Activated naive CD4-positive, alpha-beta T cell treated with anti-CD3 and anti-CD28 coated beads, Interleukin-2, amount 10 ng/mL, durations not matched to agents 7 days and 5 days (primary cell): ENCODE measurements at regions not wholly inside any gene's neighbourhood (a gene's known extent, or its start where the extent isn't known, plus 50 kb on each side); places are given as distances from the start of the nearest gene placed in this dataset.

ENCODE experiments used
- CTCF ChIA-PET: fragments of 350-600 bp; sonication (Branson Sonifier 250); formaldehyde crosslinking; loops from one replicate; lab custom pipeline; 2021; ENCODE audit warnings: antibody characterized with exemption; lab: Charles Lee
- DNase-seq: peaks from one replicate; pipeline ENCODE4 v3.0.0-alpha.2; 2020
- H3K27ac Mint-ChIP-seq: one replicate; pipeline ENCODE4 v1.8.0; 2021; ENCODE audit warnings: mild to moderate bottlenecking, moderate library complexity, mixed read lengths
- H3K27me3 Mint-ChIP-seq: one replicate; pipeline ENCODE4 v1.8.0; 2021; ENCODE audit warnings: mild to moderate bottlenecking, mixed read lengths
- H3K36me3 Mint-ChIP-seq: one replicate; pipeline ENCODE4 v1.8.0; 2021; ENCODE audit warnings: mixed read lengths
- H3K4me1 Mint-ChIP-seq: one replicate; pipeline ENCODE4 v1.8.0; 2021; ENCODE audit warnings: mixed read lengths
- H3K4me3 Mint-ChIP-seq: one replicate; pipeline ENCODE4 v1.8.0; 2021; ENCODE audit warnings: mild to moderate bottlenecking, moderate library complexity, mixed read lengths
- H3K9me3 Mint-ChIP-seq: one replicate; pipeline ENCODE4 v1.8.0; 2021; ENCODE audit warnings: mixed read lengths

DNA sequence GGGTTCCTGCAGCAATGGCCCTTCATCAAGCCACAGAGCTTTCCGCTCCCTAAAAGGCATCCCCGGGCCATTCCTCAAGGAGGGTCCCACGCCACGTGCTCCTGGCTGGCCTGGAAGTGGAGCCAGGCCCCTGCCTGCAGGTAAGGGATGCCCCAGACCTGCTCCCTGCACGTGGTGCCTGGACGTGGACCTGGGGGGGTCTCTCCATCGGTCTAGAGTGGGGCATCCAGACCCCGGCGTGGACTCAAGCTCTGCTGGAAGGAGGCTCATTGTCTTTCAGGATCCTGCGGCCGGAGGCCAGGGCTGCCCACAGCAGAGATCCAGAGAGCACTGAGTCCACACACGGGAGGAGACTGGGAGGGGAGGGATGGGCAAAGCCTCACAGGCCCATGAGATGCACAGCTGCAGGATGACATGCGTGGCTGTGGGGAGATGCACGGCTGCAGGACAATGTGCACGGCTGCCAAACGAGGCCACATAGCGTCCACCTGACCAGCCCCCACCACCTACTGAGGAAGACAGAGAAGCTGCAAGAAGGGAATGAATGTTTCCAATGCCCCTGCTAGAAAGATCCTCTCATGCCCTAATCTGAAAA, 236.7 kb downstream of the BRD1 start:
- no peak overlapping the region for H3K27ac Mint-ChIP-seq
- H3K9me3 Mint-ChIP-seq: peaks cover 1% of the 10 kb centered on the region
- no peak overlapping the region for H3K4me3 Mint-ChIP-seq
- no peaks in the 10 kb centered on the region for H3K4me1 Mint-ChIP-seq
- CTCF ChIA-PET: no interaction called here
- no peaks in the 10 kb centered on the region for H3K27me3 Mint-ChIP-seq
- H3K36me3 Mint-ChIP-seq: no peaks in the 10 kb centered on the region
- DNase-seq: peak; percentile 8

DNA sequence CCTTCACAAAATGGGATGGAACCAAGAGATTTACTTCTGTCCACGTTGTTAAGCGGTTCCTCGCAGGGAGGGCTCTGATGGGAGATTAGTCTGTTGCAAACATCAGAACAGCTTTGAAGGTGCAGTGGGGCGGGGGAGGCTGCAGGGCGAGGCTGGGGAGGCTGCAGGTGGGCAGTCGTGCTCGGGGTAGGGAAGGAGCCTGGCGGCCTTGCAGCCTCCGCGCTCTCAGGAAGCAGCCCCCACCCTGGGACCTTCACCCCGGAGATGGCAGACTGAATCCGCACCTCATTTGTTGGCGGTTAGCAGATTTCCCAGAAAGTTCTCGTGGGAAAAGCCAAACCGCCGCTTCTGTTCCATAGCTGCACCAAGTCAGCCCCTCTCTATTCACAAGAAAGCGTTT, 237.3 kb downstream of the BRD1 start:
- peaks cover 1% of the 10 kb centered on the region for H3K9me3 Mint-ChIP-seq
- H3K4me3 Mint-ChIP-seq: no peak overlapping the region
- H3K27ac Mint-ChIP-seq: no peak overlapping the region
- no peaks in the 10 kb centered on the region for H3K4me1 Mint-ChIP-seq
- no peaks in the 10 kb centered on the region for H3K27me3 Mint-ChIP-seq
- H3K36me3 Mint-ChIP-seq: no peaks in the 10 kb centered on the region
- CTCF ChIA-PET: no interaction called here
- no peak for DNase-seq

DNA sequence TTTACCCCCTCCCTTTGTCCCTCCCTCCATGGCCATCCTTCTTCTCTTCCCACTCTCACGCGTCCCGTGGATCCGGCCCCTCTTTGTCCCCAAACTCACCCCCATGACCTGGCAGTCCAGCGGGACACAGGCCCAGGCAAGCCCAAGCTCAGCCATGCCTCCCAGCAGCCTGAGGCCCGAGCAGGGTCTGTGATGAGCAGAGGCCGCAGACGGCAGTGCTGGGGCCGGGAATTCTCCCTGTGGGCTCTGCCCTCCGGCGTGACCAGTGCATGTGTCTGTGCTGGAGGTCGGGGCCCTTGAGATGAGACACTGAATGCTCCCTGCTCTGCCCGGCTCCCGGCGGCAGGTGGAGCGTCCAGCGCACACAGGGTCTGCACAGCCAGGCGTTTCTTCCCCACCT, 237.9 kb downstream of the BRD1 start:
- no peaks in the 10 kb centered on the region for H3K36me3 Mint-ChIP-seq
- peaks cover 1% of the 10 kb centered on the region for H3K9me3 Mint-ChIP-seq
- CTCF ChIA-PET: no interaction called here
- H3K4me3 Mint-ChIP-seq: no peak overlapping the region
- no peaks in the 10 kb centered on the region for H3K27me3 Mint-ChIP-seq
- no peaks in the 10 kb centered on the region for H3K4me1 Mint-ChIP-seq
- no peak overlapping the region for H3K27ac Mint-ChIP-seq
- peak; percentile 15 for DNase-seq

DNA sequence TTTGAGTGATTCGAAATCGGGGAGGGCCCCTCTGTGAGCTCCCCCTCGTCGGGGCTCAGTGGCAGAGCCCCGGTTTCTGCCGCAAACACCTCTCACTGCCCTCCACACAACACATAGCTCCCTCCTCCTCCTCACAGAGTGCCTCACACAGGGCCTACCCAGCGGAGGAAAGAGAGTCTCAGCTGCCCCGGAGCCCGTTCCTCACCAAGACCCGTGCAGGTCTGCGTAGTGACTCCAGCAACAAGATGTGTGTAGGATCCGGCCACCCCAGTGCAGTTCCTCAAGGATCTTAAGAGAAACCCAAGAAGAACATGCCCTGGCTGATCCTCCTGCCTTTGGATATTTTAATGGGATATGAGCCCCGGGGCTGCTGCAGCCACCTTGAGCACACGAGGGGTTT, 238.4 kb downstream of the BRD1 start:
- H3K27ac Mint-ChIP-seq: no peak overlapping the region
- H3K4me1 Mint-ChIP-seq: no peaks in the 10 kb centered on the region
- no peaks in the 10 kb centered on the region for H3K36me3 Mint-ChIP-seq

DNA sequence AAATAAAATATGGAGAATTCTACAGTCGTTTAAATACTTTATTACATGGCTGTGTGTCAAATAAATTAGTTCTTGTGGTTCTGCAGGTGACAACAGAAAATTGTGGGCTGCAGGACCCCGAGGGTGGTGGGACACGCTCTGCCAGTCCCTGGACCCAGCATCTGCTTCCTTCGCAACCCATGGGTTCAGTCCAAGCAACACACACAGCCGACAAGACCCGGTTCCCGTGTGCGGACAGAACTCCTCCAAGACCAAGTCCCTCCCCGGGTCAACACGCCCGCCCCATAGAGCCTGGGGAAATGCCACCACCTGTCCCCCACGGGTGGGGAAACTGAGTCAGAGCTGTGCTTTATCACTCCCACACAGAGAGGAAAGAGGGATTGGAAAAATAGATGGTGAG, 238.9 kb downstream of the BRD1 start:
- Mint-ChIP-seq H3K4me1 (no peaks in the 10 kb centered on the region), H3K27me3 (no peaks in the 10 kb centered on the region), H3K36me3 (no peaks in the 10 kb centered on the region), H3K27ac (no peak overlapping the region), H3K9me3 (no peaks in the 10 kb centered on the region), H3K4me3 (no peak overlapping the region)
- CTCF ChIA-PET: no interaction called here
- no peak for DNase-seq

More for the DNA sequence above, 238.4 kb downstream of the BRD1 start:
- Mint-ChIP-seq H3K27me3 (no peaks in the 10 kb centered on the region), H3K9me3 (no peaks in the 10 kb centered on the region), H3K4me3 (no peak overlapping the region)
- peak; percentile 6 for DNase-seq
- CTCF ChIA-PET: no interaction called here

DNA sequence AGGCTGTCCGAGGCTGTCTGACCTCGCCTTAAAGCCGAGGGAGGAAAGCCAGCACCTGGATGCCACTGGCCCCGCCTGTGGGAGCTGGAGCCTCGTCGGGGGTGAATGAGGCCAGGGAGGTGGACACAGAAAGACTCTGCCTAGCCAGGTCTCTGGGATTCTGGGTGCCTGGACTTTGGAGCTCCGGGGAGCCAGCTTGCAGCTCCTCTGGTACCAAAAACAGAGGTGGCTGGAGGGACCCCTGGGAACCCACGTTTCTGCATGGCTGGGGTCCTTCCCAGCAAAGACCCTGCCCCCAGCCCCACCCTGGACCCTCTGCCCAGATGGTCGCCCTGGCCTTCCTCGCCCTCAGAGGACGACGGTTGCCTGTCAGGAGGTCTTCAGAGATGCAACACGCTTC, 239.7 kb downstream of the BRD1 start:
- Mint-ChIP-seq H3K27me3 (no peaks in the 10 kb centered on the region), H3K4me1 (no peaks in the 10 kb centered on the region), H3K4me3 (no peak overlapping the region), H3K27ac (no peak overlapping the region), H3K9me3 (no peaks in the 10 kb centered on the region), H3K36me3 (no peaks in the 10 kb centered on the region)
- CTCF ChIA-PET: no interaction called here
- peak; percentile 11 for DNase-seq

DNA sequence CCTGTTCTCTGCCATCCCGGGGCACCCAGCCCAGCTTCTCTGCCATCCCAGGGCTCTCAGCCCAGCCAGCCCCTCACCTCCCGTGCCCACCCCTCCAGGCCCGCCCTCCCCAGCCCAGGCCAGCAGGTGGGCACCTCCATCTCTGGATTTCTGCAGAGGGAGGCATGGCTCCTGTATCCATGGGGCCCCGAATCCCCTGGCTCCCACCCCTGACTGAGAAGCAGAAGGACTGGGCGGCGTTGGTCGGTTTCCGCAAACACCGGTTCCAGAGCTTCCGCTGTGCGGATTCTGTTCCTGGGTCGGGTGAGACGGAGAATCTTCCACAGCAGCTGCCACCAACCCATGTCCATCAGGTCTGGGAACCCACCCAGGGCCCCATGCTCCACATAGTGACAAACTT, 240.3 kb downstream of the BRD1 start:
- Mint-ChIP-seq H3K4me3 (no peak overlapping the region), H3K36me3 (no peaks in the 10 kb centered on the region), H3K4me1 (no peaks in the 10 kb centered on the region), H3K9me3 (no peaks in the 10 kb centered on the region), H3K27me3 (no peaks in the 10 kb centered on the region), H3K27ac (no peak overlapping the region)
- DNase-seq: no peak
- CTCF ChIA-PET: no interaction called here

DNA sequence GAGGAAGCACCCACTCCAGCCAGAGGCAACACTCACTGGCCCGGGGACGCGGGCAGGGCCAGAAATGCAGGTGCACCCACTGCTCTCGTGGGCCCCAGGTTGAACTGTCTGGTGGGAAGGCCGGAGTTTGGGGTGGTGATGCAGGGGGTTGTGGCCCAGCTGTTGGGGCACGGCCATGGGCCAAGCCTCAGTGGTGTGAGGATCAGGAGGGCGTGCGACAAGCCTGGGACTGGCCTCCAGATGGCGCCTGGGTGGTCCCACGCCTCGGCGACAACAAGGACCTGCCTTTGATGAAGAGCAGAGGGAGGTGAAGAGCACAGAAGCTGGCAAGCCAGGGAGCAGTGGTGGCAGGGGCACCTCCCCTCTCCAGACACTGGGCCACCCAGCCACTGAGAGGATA, 240.8 kb downstream of the BRD1 start:
- no peaks in the 10 kb centered on the region for H3K27me3 Mint-ChIP-seq
- DNase-seq: no peak
- CTCF ChIA-PET: no interaction called here
- no peaks in the 10 kb centered on the region for H3K36me3 Mint-ChIP-seq
- H3K27ac Mint-ChIP-seq: no peak overlapping the region
- no peaks in the 10 kb centered on the region for H3K4me1 Mint-ChIP-seq
- no peaks in the 10 kb centered on the region for H3K9me3 Mint-ChIP-seq
- no peak overlapping the region for H3K4me3 Mint-ChIP-seq

DNA sequence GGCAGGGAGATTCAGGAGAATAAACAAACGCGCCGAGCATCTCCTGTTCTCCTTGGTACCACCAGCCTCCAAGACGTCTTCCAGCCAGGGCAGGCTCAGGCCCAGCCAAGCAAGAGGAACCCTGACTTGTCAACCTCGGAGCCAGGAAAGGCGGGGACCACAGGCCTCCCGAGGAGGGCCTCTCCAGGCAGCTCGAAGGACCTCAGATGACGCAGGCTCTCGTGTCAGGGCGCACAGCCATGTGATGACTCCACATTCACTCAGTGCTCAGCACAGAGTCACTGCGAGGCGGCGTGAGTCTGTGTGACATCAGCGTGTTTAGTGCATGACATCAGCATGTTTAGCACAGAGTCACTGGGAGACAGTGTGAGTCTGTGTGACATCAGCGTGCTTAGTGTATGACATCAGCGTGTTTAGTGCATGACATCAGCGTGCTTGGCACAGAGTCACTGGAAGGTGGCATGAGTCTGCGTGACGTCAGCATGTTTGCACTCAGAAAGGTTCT, 241.4 kb downstream of the BRD1 start:
- no peaks in the 10 kb centered on the region for H3K27me3 Mint-ChIP-seq
- no peaks in the 10 kb centered on the region for H3K4me1 Mint-ChIP-seq
- CTCF ChIA-PET: no interaction called here
- no peak for DNase-seq
- no peaks in the 10 kb centered on the region for H3K9me3 Mint-ChIP-seq
- H3K4me3 Mint-ChIP-seq: no peak overlapping the region
- no peaks in the 10 kb centered on the region for H3K36me3 Mint-ChIP-seq
- no peak overlapping the region for H3K27ac Mint-ChIP-seq

DNA sequence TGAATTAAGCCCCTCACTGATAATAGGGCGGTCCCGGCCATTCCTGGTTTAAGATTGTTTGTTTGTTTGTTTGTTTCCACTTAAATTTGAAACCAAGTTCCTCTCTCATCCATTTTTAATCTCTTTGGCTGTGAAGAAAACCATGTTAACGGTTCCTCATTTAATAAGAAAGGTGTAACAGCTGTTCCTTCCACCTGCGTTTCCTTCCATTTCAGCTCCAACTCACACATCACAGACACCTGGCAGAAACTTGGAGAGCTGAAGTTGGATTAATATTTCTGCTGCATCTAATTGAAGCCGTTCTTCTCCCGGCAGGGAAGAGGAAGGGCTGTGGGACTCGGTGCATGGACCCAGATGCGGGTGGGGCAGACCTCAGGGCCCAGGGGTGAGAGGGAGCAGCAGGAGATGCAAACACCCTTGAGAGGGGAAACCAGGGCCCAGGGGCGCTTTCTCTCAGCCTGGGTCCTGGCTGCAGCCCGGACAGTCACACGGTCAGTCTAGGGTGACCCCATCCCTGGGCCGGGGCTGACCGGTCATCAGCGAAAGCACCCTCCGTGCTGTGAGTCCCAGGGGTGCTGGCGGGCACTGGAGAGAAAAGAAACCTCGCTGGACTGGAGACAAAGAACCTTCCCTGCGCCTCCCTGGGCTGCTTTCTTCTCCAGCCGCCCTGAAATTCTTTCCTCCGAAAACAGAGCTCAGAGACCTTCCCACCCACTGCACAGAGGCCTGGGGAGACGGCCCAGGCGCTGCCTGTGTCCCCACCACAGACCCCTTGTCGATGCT, 242.0 kb downstream of the BRD1 start:
- H3K4me3 Mint-ChIP-seq: no peak overlapping the region
- H3K4me1 Mint-ChIP-seq: no peaks in the 10 kb centered on the region
- H3K27ac Mint-ChIP-seq: no peak overlapping the region
- CTCF ChIA-PET: no interaction called here
- H3K9me3 Mint-ChIP-seq: no peaks in the 10 kb centered on the region
- no peak for DNase-seq
- no peaks in the 10 kb centered on the region for H3K27me3 Mint-ChIP-seq
- H3K36me3 Mint-ChIP-seq: no peaks in the 10 kb centered on the region

DNA sequence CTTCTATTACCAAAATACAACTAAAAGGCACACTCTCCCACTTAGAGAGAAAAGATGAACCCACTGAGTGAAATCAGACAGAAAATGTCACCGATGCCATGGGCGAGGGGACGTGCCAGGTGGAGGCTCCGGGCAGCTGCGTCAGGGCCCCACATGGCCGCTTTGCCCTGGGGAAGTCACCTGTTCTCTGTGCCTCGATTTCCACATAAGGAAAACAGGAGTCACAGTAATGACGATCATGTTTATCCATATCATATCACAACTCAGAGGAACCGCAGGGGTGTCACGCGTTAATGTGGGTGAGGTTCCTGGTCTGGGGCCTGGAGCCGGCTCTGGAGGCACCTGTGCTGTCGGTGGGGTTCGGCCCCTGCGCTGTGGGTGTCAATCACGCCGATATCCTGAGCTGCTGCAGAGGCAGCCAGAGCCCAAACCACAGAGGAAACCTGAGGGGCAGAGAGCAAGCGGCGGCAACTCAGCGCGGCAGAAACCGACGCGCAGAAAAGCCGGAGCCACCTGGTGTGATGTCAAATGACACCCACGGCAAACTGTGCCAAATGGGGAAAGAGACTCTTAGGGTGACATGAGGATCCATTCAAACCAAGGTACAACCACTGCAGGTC, 243.7 kb downstream of the BRD1 start:
- DNase-seq: peak; percentile 3
- H3K36me3 Mint-ChIP-seq: peaks cover 3% of the 10 kb centered on the region
- H3K27ac Mint-ChIP-seq: no peak overlapping the region
- H3K9me3 Mint-ChIP-seq: peaks cover 2% of the 10 kb centered on the region
- no peak overlapping the region for H3K4me3 Mint-ChIP-seq
- CTCF ChIA-PET: no interaction called here
- no peaks in the 10 kb centered on the region for H3K4me1 Mint-ChIP-seq
- no peaks in the 10 kb centered on the region for H3K27me3 Mint-ChIP-seq

DNA sequence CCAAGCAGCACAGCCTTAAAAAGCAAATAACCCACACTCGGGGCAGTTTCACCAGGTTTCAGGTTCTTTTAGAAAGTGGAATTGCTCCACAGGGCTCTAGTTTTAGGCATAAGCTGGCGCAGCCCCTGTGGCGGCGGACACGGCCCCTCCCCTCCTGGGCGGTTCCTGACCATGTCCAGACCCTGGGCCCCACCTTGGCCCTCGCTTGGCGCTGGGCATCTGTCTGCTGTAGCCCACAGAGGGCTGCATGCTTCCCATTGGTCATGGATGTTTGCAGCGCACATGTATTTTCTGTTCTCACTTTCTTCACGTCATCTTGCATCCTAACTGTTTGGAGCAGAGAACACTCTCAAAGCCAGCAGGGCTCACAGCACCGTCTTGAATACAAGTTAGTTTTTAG, 244.3 kb downstream of the BRD1 start:
- no peak overlapping the region for H3K4me3 Mint-ChIP-seq
- no peak overlapping the region for H3K27ac Mint-ChIP-seq
- peaks cover 3% of the 10 kb centered on the region for H3K36me3 Mint-ChIP-seq
- CTCF ChIA-PET: no interaction called here
- peaks cover 2% of the 10 kb centered on the region for H3K9me3 Mint-ChIP-seq
- H3K27me3 Mint-ChIP-seq: no peaks in the 10 kb centered on the region
- H3K4me1 Mint-ChIP-seq: no peaks in the 10 kb centered on the region
- no peak for DNase-seq

DNA sequence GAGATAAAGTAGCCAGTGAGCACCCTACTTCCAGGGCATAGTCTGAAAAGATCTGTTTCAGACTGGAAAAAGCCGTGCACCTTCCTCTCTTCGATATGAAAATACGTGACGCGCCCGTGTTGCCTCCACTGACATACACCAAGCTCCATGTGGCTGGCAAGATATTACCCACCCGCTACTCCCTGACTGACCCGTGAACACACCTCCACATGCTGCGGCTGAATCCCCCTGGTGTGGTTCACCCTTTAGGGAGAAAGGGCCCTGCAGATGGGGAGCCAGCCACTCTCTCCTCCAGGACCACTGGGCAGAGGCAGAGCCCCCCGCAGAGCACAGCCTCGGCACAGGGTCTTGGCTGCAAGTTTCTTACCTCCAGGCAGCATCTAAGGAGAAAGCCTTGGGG, 245.0 kb downstream of the BRD1 start:
- Mint-ChIP-seq H3K4me3 (no peak overlapping the region), H3K27me3 (no peaks in the 10 kb centered on the region), H3K4me1 (no peaks in the 10 kb centered on the region), H3K9me3 (peaks cover 2% of the 10 kb centered on the region), H3K36me3 (peaks cover 3% of the 10 kb centered on the region), H3K27ac (no peak overlapping the region)
- DNase-seq: no peak
- CTCF ChIA-PET: no interaction called here

DNA sequence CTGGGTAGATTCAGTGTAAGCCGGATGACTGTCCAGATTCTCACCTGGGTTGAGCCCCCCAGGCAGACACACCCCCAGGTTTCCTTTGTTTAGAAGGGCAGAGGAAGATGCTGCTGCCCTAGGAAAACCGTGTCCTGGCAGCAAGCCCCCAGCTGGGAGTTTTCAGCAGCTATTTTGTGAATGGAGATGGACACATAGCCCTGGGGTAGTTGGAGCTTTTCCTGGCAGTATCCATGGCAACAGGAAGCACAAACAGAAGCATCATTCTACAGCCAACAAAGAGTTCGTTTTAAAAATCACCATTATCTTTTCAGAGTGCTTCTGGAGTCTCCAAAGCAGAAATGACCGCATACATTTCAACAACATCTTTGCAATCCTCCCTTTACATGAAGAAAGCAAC, 245.5 kb downstream of the BRD1 start:
- peak; percentile 4 for DNase-seq
- no peak overlapping the region for H3K27ac Mint-ChIP-seq
- CTCF ChIA-PET: no interaction called here
- peaks cover 2% of the 10 kb centered on the region for H3K9me3 Mint-ChIP-seq
- H3K36me3 Mint-ChIP-seq: peaks cover 3% of the 10 kb centered on the region
- no peaks in the 10 kb centered on the region for H3K27me3 Mint-ChIP-seq
- H3K4me1 Mint-ChIP-seq: no peaks in the 10 kb centered on the region
- no peak overlapping the region for H3K4me3 Mint-ChIP-seq

DNA sequence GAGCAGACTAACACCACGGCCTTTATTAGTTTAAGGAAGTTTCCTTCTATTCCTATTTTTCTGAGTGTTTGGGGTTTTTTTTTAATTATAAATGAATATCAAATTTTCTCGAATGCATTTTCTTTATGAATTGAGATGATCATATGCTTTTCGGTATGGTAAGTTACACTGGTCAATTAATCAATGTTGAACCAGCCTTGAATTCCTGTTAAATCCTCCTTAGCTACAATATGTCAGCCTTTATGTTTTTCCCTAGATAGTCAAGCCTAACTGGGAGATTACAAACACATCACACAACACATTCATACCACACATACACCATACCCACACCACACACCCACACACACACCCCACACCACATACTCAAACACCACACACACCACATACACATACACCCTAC, 247.6 kb downstream of the BRD1 start:
- H3K9me3 Mint-ChIP-seq: peaks cover 2% of the 10 kb centered on the region
- H3K27me3 Mint-ChIP-seq: no peaks in the 10 kb centered on the region
- H3K4me3 Mint-ChIP-seq: no peak overlapping the region
- CTCF ChIA-PET: no interaction called here
- H3K27ac Mint-ChIP-seq: no peak overlapping the region
- no peaks in the 10 kb centered on the region for H3K4me1 Mint-ChIP-seq
- DNase-seq: no peak
- peaks cover 3% of the 10 kb centered on the region for H3K36me3 Mint-ChIP-seq
